HS-27A (cell line): ENCODE measurements at regions not wholly inside any gene's neighbourhood (a gene's known extent, or its start where the extent isn't known, plus 50 kb on each side); places are given as distances from the start of the nearest gene placed in this dataset.

Experiments used
- DNase-seq: peaks from one replicate; pipeline ENCODE4 v3.0.0-alpha.2; 2012; ENCODE audit warnings: low read depth, missing footprints

GRCh38 chr4:124807421-124807820, 94.9 kb upstream of the ANKRD50 start:
- DNase-seq, result no peak

GRCh38 chr4:124806403-124806802, 93.9 kb upstream of the ANKRD50 start:
- no peak for DNase-seq

- DNase-seq, result no peak
These were observed 92.1 kb upstream of the ANKRD50 start for GRCh38 chr4:124804584-124804983.

- no peak for DNase-seq
These were observed 91.5 kb upstream of the ANKRD50 start for GRCh38 chr4:124804041-124804440.

GRCh38 chr4:124803641-124804040, 91.1 kb upstream of the ANKRD50 start:
- no peak for DNase-seq

GRCh38 chr4:124803026-124803425, 90.5 kb upstream of the ANKRD50 start:
- no peak for DNase-seq

GRCh38 chr4:124797223-124797622, 84.7 kb upstream of the ANKRD50 start:
- DNase-seq, result no peak

GRCh38 chr4:124790471-124790870, 77.9 kb upstream of the ANKRD50 start:
- no peak for DNase-seq

GRCh38 chr4:124786634-124787033, 74.1 kb upstream of the ANKRD50 start:
- no peak for DNase-seq

GRCh38 chr4:124785645-124786044, 73.1 kb upstream of the ANKRD50 start:
- DNase-seq, result no peak

- DNase-seq, result no peak
These were observed 71.3 kb upstream of the ANKRD50 start for GRCh38 chr4:124783847-124784246.

- no peak for DNase-seq
These were observed 64.5 kb upstream of the ANKRD50 start for GRCh38 chr4:124777007-124777406.

GRCh38 chr4:124768596-124769365, 56.2 kb upstream of the ANKRD50 start:
- DNase-seq, result no peak

- no peak for DNase-seq
These were observed 50.4 kb upstream of the ANKRD50 start for GRCh38 chr4:124762956-124763355.
